GM10266 (cell line): ENCODE measurements at regions not wholly inside any gene's neighbourhood (a gene's known extent, or its start where the extent isn't known, plus 50 kb on each side); places are given as distances from the start of the nearest gene placed in this dataset.

Experiments
- DNase-seq: peaks from one replicate; pipeline ENCODE4 v3.0.0; 2012; ENCODE audit errors: extremely low spot score
- TF ChIP-seq, protein P1 (sequence below): IDR thresholded peaks from 2 replicates; pipeline ENCODE4 v1.5.1; 2012; ENCODE audit warnings: mild to moderate bottlenecking, low read depth; ENCODE audit not compliant: control insufficient read depth, insufficient read depth; ENCODE audit errors: missing control alignments

DNA sequence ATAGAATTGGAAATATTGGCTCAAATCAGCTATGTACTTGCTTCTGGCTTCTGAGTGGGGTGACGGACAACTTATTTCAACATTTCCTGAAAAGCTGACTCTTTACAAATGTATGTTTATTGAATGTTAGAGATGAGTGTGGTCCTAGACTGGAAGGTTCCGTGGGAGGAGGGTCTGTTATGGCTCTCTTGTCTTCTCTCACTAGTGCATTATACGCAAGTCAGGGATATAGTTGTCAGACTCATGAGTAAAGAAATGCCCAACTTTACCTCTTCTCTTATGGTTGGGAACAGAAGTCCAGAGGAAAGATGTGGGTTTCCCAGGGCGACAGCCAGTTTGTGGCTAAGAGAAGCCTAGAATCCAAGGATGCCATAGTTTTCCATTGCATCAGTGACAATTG is 839.3 kb upstream of the WWC1 start:
- DNase-seq: no peak
- TF ChIP-seq, protein P1, sequence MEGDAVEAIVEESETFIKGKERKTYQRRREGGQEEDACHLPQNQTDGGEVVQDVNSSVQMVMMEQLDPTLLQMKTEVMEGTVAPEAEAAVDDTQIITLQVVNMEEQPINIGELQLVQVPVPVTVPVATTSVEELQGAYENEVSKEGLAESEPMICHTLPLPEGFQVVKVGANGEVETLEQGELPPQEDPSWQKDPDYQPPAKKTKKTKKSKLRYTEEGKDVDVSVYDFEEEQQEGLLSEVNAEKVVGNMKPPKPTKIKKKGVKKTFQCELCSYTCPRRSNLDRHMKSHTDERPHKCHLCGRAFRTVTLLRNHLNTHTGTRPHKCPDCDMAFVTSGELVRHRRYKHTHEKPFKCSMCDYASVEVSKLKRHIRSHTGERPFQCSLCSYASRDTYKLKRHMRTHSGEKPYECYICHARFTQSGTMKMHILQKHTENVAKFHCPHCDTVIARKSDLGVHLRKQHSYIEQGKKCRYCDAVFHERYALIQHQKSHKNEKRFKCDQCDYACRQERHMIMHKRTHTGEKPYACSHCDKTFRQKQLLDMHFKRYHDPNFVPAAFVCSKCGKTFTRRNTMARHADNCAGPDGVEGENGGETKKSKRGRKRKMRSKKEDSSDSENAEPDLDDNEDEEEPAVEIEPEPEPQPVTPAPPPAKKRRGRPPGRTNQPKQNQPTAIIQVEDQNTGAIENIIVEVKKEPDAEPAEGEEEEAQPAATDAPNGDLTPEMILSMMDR: no peak

DNA sequence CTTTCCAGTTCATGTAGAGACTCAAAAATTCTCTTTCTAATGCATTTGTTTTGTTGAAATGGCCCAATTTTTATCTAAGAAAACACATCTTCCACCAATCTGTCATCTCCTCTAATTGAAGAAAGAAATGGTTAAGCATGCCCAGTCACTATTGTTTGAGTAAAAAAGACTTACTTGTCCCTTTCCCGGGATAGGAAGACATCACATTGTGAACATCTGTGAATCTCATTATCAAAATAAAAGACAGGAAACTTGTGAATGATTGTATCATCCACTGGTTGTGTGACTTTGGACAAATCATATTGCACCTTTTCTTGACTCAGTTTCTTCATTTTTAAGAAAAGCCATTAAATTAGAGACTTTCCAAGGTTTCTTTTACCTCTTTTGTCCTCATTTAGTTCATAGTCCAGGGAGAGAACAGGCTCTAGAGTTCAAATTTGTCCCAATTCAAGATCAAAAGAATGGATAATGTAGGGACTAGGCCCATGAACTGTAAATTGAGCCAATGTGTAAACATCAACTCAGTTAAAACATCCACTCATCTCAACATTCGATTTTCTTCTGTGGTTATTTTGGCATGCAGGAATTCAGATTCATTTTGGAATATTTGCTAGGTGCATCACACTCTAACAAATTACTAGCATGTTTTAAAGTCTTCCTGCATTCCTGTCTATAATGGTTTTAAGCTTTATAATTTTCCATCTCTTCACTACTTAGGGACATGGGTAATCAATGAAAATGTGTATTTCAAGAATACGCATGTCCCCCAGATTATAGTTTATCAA is 838.0 kb upstream of the WWC1 start:
- no peak for DNase-seq
- TF ChIP-seq, protein P1: no peak

DNA sequence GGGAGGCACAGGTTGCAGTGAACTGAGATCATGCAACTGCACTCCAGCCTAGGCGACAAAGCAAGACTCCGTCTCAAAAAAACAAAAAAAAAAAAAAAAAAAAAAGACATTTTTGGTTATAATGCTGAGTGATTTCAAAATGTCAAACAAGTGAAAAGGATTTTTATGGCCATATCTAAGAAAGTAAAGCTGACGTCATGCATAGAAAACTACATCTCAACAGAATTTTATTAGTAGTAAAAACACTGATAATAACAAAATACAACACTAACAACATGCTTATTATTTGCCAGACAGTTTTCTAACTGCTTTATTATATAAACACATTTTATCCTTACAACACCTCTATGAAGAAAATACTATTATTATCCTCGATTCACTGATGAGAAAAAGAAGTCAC is 833.0 kb upstream of the WWC1 start:
- DNase-seq: no peak
- TF ChIP-seq, protein P1: no peak

DNA sequence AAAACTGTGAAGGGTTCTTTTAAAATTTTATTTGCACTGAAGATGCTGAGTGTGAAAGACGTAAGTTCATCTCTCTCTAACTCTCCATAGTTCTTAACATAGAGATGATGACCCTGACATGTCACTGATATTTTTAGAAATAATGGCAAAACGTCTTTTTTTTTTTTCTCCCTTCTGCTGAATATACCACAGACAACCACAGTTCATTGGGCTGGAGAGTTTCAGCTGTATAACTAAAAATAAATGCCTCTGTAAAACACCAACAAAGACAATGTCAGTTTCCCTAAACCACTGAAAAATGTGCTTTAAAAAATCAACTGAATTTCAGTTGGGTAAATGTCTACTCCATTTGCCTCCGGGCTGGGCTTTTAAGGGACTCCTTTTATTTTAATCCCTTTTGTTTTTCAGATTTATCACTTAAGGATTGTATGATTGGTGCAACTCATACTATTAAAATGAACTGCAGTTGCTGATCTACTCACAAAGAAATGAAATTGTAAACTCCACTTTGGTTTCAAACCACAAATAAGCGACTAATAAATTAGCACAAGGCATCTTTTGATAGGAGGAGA is 830.9 kb upstream of the WWC1 start:
- TF ChIP-seq, protein P1: no peak
- no peak for DNase-seq

DNA sequence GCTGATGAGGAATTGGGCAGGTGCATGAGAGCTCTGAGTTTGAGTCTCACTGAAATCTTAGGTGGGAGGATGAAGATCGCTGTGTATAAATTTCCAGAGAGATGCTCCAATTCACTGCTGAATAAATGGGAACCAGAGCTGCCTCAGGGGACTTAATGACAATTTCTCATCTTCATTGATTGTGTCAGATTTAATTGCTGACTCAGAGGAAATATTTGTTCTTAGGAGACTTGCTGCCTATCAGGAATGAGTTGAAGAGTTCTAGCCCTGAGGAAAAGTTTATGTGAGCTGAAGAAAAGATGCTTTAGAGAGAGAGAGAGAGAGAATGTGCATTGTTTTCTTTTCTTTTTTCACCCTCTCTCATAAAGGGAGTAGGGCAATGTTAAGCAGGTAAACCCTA is 827.5 kb upstream of the WWC1 start:
- TF ChIP-seq, protein P1: no peak
- no peak for DNase-seq

DNA sequence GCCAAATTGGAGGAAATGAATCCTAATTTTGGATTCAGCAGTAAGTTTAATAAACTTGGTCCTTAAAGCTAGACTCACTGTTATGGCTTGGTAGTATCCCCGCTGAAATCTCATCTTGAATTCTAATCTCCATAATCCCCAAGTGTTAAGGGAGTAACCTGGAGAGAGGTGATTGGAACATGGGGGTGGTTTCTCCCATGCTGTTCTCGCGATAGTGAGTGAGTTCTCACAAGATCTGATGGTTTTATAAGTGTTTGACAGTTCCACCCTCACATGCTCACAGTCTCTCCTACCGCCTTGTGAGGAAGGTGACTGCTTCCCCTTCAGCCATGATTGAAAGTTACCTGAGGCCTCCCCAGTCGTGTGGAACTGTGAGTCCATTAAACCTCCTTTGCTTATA is 824.5 kb upstream of the WWC1 start:
- TF ChIP-seq, protein P1: no peak
- DNase-seq: no peak

DNA sequence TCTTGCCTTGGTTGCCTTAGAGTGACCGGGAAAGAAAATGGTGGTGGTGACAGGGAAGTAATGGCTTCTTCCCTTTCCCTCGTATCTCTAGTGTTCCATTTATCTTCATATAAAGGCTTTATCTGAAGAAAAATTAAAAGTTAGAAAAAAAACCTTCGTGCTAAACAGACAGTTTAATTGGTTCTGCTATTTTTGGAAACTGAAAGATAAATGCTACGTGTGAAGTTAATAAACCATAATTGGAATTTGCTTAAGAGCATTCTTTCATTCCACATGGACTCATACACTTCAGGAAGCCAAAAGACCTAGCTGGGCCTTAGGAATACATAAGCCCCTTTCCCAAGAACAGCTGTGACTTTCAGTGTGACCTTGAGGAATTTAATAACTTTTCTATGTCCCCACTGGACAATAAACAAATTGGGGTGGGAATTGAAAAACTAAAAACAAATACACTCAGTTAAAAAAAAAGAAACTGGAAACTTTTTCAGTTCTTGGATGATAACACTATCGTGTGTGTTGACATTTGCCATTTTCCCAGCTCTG is 818.8 kb upstream of the WWC1 start:
- TF ChIP-seq, protein P1: no peak
- no peak for DNase-seq
